Neural cell (in vitro differentiated cells): ENCODE measurements at regions not wholly inside any gene's neighbourhood (a gene's known extent, or its start where the extent isn't known, plus 50 kb on each side); places are given as distances from the start of the nearest gene placed in this dataset.

Source experiments
- H2AFZ ChIP-seq: fragments of 200-600, 300-800 bp; sonication (generic), shearing (Covaris generic); 2 replicates; pipeline ENCODE4 v1.6.0; 2014; ENCODE audit warnings: low read depth, mild to moderate bottlenecking, antibody characterized with exemption, low read length, moderate library complexity
- H3F3A ChIP-seq: fragments of 200-600 bp; shearing (Covaris generic); 2 replicates; pipeline ENCODE4 v1.6.1; 2016; ENCODE audit warnings: mild to moderate bottlenecking, moderate library complexity, mixed read lengths, antibody characterized with exemption, low read length; ENCODE audit not compliant: insufficient read depth, poor library complexity, severe bottlenecking
- H3K27ac ChIP-seq: fragments of 200-600, 300-800 bp; sonication (generic), shearing (Covaris generic); 2 replicates; pipeline ENCODE4 v1.5.1; 2014; ENCODE audit warnings: mild to moderate bottlenecking, low read length, moderate library complexity
- H3K27me3 ChIP-seq: fragments of 300-800, 200-600 bp; sonication (generic), shearing (Covaris generic); 2 replicates; pipeline ENCODE4 v1.6.0; 2014; ENCODE audit warnings: mild to moderate bottlenecking, low read depth, low read length, moderate library complexity; ENCODE audit not compliant: insufficient read depth
- H3K36me3 ChIP-seq: fragments of 300-800, 200-600 bp; sonication (generic), shearing (Covaris generic); 2 replicates; pipeline ENCODE4 v1.5.1; 2014; ENCODE audit warnings: mild to moderate bottlenecking, antibody characterized with exemption, low read length, moderate library complexity; ENCODE audit not compliant: insufficient read depth
- H3K4me2 ChIP-seq: fragments of 300-800, 200-600 bp; sonication (generic), shearing (Covaris generic); 2 replicates; pipeline ENCODE4 v1.6.0; 2014; ENCODE audit warnings: mild to moderate bottlenecking, low read length
- H3K4me3 ChIP-seq: fragments of 300-800, 200-600 bp; sonication (generic), shearing (Covaris generic); 2 replicates; pipeline ENCODE4 v1.5.1; 2014; ENCODE audit warnings: mild to moderate bottlenecking, low read length, moderate library complexity
- H3K79me2 ChIP-seq: fragments of 200-600 bp; shearing (Covaris generic); replicated peaks from 2 replicates; pipeline ENCODE4 v1.6.0; 2014; ENCODE audit warnings: mild to moderate bottlenecking, low read length, moderate library complexity; ENCODE audit not compliant: insufficient read depth
- H3K9ac ChIP-seq: fragments of 300-800, 200-600 bp; sonication (generic), shearing (Covaris generic); 2 replicates; pipeline ENCODE4 v1.6.1; 2016; ENCODE audit warnings: mild to moderate bottlenecking, low read length, mixed read lengths
- H3K9me2 ChIP-seq: fragments of 200-600 bp; shearing (Covaris generic); 2 replicates; pipeline ENCODE4 v1.6.1; 2016; ENCODE audit warnings: mild to moderate bottlenecking, low read length, mixed read lengths; ENCODE audit not compliant: insufficient read depth
- H3K9me3 ChIP-seq: fragments of 200-600, 300-800 bp; sonication (generic), shearing (Covaris generic); 2 replicates; pipeline ENCODE4 v1.6.1; 2016; ENCODE audit warnings: mild to moderate bottlenecking, mixed run types, low read length, moderate library complexity, mixed read lengths
- H4K20me1 ChIP-seq: fragments of 200-600 bp; shearing (Covaris generic); 2 replicates; pipeline ENCODE4 v1.6.1; 2016; ENCODE audit warnings: mild to moderate bottlenecking, mixed run types; ENCODE audit not compliant: insufficient read depth
- EP300 ChIP-seq: fragments of 450-650 bp; conservative IDR thresholded peaks from 2 replicates; pipeline ENCODE4 v1.6.1; 2014; ENCODE audit warnings: antibody characterized with exemption, mild to moderate bottlenecking, moderate library complexity; ENCODE audit not compliant: poor library complexity, severe bottlenecking
- MXI1 ChIP-seq: fragments of 450-650 bp; conservative IDR thresholded peaks from 2 replicates; pipeline ENCODE4 v1.6.1; 2014; ENCODE audit warnings: antibody characterized with exemption, mild to moderate bottlenecking; ENCODE audit not compliant: poor library complexity, severe bottlenecking
- POLR2AphosphoS5 ChIP-seq: IDR thresholded peaks from 2 replicates; pipeline ENCODE4 v1.6.1; 2012
- RAD21 ChIP-seq: fragments of 450-650 bp; conservative IDR thresholded peaks from 2 replicates; pipeline ENCODE4 v1.6.1; 2014; ENCODE audit warnings: antibody characterized with exemption, mild to moderate bottlenecking, moderate library complexity
- TAF1 ChIP-seq: IDR thresholded peaks from 2 replicates; pipeline ENCODE4 v1.6.1; 2012; ENCODE audit warnings: low read depth
- TF ChIP-seq, protein P1 (sequence below): IDR thresholded peaks from 2 replicates; pipeline ENCODE4 v1.6.1; 2012; ENCODE audit warnings: borderline replicate concordance
- TF ChIP-seq, protein P2 (sequence below): fragments of 450-650 bp; IDR thresholded peaks from 2 replicates; pipeline ENCODE4 v1.5.1; 2014; ENCODE audit warnings: antibody characterized with exemption, mild to moderate bottlenecking, moderate library complexity; ENCODE audit not compliant: poor library complexity, severe bottlenecking

DNA sequence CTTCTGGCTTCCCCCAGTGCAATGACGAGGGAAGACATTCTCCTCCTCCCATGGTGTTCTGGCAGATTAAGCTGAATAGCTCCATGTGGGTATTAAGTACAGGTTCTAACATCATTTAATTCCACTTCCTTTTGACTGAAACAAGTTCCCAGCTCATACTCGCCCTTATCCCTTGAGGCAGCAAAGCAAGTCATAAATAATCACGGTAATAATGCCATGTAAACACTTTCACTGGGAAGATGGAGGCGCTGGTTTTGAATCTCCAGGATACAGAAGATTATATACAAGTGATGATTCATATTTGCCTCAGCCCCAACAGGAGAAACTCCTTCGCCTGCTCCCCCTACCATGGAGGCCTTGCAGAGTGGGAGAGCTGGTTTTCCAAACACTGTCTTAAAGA lies 141.3 kb downstream of the PXDC1 start:
- peak; percentile 61 for TF ChIP-seq POLR2AphosphoS5
- no peak for TF ChIP-seq TAF1
- Histone ChIP-seq H4K20me1 (no peaks in the 10 kb centered on the region), H3K36me3 (no peaks in the 10 kb centered on the region), H3K9me3 (no peaks in the 10 kb centered on the region), H2AFZ (no peak overlapping the region), H3K9ac (no peak overlapping the region), H3K4me3 (no peak overlapping the region), H3K27me3 (no peaks in the 10 kb centered on the region), H3K79me2 (no peaks in the 10 kb centered on the region), H3K4me2 (peak overlapping the region; percentile 35), H3K27ac (peak overlapping the region; percentile 12), H3F3A (no peaks in the 10 kb centered on the region), H3K9me2 (no peaks in the 10 kb centered on the region)

DNA sequence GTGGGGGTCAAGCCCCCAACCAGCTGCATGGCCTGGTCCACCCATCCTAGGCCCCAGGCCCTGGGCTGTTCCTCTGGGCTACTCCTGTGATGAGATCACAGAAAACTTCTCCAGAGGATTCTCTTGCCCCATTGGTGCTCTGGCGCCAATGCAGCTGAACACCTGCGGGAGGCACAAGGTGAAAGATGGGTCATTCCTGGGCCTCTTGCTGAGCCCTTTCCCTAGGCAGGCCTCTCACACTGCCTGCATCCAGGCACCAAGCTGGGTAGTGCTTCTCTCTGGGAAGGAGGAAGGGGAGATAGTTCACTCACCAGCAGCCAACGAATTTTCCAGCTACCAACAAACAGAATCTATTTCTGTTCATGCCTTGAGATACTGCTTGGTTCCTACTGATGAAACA lies 142.1 kb downstream of the PXDC1 start:
- no peak overlapping the region for H3K9ac ChIP-seq
- no peaks in the 10 kb centered on the region for H3K9me2 ChIP-seq
- H3K4me2 ChIP-seq: no peak overlapping the region
- H2AFZ ChIP-seq: no peak overlapping the region
- H3K79me2 ChIP-seq: no peaks in the 10 kb centered on the region
- no peaks in the 10 kb centered on the region for H3K9me3 ChIP-seq
- H3K36me3 ChIP-seq: no peaks in the 10 kb centered on the region
- no peak overlapping the region for H3K4me3 ChIP-seq
- no peaks in the 10 kb centered on the region for H4K20me1 ChIP-seq
- TF ChIP-seq, protein P1, sequence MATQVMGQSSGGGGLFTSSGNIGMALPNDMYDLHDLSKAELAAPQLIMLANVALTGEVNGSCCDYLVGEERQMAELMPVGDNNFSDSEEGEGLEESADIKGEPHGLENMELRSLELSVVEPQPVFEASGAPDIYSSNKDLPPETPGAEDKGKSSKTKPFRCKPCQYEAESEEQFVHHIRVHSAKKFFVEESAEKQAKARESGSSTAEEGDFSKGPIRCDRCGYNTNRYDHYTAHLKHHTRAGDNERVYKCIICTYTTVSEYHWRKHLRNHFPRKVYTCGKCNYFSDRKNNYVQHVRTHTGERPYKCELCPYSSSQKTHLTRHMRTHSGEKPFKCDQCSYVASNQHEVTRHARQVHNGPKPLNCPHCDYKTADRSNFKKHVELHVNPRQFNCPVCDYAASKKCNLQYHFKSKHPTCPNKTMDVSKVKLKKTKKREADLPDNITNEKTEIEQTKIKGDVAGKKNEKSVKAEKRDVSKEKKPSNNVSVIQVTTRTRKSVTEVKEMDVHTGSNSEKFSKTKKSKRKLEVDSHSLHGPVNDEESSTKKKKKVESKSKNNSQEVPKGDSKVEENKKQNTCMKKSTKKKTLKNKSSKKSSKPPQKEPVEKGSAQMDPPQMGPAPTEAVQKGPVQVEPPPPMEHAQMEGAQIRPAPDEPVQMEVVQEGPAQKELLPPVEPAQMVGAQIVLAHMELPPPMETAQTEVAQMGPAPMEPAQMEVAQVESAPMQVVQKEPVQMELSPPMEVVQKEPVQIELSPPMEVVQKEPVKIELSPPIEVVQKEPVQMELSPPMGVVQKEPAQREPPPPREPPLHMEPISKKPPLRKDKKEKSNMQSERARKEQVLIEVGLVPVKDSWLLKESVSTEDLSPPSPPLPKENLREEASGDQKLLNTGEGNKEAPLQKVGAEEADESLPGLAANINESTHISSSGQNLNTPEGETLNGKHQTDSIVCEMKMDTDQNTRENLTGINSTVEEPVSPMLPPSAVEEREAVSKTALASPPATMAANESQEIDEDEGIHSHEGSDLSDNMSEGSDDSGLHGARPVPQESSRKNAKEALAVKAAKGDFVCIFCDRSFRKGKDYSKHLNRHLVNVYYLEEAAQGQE: no peak
- TF ChIP-seq EP300 (no peak), RAD21 (no peak), MXI1 (no peak)
- TF ChIP-seq, protein P2, sequence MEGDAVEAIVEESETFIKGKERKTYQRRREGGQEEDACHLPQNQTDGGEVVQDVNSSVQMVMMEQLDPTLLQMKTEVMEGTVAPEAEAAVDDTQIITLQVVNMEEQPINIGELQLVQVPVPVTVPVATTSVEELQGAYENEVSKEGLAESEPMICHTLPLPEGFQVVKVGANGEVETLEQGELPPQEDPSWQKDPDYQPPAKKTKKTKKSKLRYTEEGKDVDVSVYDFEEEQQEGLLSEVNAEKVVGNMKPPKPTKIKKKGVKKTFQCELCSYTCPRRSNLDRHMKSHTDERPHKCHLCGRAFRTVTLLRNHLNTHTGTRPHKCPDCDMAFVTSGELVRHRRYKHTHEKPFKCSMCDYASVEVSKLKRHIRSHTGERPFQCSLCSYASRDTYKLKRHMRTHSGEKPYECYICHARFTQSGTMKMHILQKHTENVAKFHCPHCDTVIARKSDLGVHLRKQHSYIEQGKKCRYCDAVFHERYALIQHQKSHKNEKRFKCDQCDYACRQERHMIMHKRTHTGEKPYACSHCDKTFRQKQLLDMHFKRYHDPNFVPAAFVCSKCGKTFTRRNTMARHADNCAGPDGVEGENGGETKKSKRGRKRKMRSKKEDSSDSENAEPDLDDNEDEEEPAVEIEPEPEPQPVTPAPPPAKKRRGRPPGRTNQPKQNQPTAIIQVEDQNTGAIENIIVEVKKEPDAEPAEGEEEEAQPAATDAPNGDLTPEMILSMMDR: no peak
- H3K27me3 ChIP-seq: no peaks in the 10 kb centered on the region
- no peaks in the 10 kb centered on the region for H3F3A ChIP-seq
- H3K27ac ChIP-seq: no peak overlapping the region

GRCh38 chr6:3608159-3608558 lies 143.4 kb downstream of the PXDC1 start:
- H3K36me3 ChIP-seq: no peaks in the 10 kb centered on the region
- H2AFZ ChIP-seq: no peak overlapping the region
- H3K4me3 ChIP-seq: no peak overlapping the region
- H3K4me2 ChIP-seq: no peak overlapping the region
- H3K9me2 ChIP-seq: no peaks in the 10 kb centered on the region
- H3K27me3 ChIP-seq: no peaks in the 10 kb centered on the region
- TF ChIP-seq, protein P1: no peak
- TF ChIP-seq RAD21: no peak
- TF ChIP-seq, protein P2: no peak
- H3K27ac ChIP-seq: no peak overlapping the region
- no peaks in the 10 kb centered on the region for H3K9me3 ChIP-seq
- no peak overlapping the region for H3K9ac ChIP-seq
- no peaks in the 10 kb centered on the region for H4K20me1 ChIP-seq
- H3K79me2 ChIP-seq: no peaks in the 10 kb centered on the region
- no peaks in the 10 kb centered on the region for H3F3A ChIP-seq
